Hepatic stellate cell (primary cell): ENCODE measurements at regions not wholly inside any gene's neighbourhood (a gene's known extent, or its start where the extent isn't known, plus 50 kb on each side); places are given as distances from the start of the nearest gene placed in this dataset.
"Not testable (repeated sequence)": the region's sequence is repeated elsewhere in the genome, so short reads cannot be mapped to it uniquely, and the experiment has no call there.

Experiments used
- DNase-seq: peaks from one replicate; pipeline ENCODE4 v3.0.0; 2011; ENCODE audit warnings: low spot score

DNA sequence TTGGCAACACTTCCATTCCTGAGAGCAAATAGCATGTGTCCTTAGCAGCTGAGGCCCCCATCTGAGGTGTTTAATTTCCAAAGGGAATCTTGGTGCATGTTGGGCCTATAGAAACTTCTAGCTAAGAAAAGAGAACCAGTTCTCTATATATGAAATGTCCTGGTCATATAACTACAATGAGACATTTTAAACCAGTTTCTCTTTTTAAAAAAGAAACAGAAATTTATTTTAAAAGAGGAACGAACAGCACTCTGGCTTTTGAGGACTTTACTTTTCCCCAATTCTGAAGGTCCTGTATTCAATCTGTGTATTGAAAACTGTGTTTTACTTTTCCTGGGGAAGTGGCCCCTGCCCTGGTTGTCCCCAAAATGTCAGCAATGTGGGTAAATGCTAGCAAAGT is 94.0 kb upstream of the FOXN2 start:
- no peak for DNase-seq

DNA sequence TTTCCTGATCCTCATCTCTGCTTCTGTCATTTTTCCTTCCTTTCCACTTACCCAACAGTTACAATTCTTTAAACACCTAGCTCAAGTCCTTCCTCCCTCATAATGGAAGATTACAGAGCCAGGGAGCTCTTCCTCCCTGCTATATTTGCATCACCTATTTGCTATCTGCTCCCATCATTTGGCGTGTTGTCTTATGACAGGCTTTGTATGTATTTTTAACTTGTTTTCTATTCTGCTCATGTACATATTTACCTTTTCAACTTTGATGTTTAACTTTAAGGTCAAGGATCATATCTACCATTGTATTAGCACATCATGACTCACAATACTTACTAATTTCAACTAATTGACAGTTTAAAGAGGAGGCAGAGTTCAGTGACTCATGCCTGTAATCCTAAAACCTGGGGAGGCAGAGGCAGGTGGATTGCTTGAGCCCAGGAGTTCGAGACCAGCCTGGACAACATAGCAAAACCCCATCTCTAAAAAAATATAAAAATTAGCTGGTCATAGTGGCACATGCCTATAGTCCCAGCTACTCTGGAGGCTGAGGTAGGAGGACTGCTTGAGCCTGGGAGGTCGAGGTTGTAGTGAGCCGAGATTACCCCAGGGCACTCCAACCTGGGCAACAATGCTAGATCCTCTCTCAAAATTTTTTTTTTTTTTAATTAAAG is 92.5 kb upstream of the FOXN2 start:
- DNase-seq = no peak

DNA sequence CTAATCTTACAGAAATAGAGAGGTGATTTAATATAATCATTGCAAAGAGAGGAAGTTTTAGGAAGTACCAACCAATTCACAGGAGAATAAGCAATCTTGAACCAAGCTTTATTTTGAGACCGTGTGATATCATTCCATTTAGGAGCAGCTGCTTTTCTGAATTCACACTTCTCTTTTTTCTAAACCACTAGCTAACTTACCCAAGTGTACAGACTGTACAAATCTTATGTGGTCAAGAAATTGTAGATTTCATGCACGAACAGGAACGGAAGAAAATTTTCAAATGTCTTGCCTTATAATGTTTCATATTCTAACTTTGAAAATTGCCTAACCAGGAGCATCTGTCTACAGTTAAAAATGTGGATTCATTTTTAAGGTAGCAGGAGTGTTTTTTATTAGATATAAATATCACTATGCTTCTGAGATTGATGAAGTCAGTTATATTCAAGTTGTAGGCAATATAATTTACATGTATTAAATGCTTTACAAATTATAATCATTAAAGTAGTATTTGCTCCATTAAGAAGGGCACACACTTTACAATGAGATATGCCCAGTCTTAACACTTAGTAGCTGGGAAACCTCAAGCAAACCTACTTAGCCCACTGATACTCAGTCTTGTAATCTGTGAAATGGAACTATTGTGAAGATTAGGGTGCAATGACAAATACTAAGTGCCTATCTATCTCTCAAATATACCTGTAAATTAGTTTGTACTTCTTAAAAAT is 86.7 kb upstream of the FOXN2 start:
- DNase-seq = no peak

DNA sequence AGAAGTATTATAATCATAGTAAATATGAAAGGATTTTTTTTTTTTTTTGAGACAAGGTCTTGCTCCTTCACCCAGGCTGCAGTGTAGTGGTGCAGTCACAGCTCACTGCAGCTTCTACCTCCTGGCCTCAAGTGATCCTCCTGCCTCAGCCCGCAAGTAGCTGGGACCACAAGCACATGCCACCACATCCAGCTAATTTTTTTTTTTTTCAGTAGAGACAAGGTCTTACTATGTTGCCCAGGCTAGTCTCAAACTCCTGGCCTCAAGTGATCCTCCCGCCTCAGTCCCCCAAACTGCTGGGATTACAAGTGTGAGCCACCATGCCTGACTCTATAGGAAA is 86.2 kb upstream of the FOXN2 start:
- no peak for DNase-seq

DNA sequence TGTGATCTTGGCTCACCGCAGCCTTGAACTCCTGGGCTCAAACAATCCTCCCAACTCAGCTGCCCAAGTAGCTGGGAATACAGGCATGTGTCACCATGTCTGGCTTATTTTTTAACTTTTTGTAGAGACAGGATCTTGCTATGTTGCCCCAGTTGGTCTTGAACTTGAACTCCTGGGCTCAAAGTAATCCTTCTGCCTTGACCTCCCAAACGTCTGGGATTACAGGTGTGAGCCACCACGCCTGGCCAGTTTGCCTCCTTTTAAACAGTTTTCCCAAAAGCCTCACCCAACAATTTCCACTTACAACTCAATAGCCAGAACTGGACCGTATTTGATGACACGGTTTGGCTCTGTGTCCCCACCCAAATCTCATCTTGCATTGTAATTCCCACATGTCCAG is 85.4 kb upstream of the FOXN2 start:
- no peak for DNase-seq

DNA sequence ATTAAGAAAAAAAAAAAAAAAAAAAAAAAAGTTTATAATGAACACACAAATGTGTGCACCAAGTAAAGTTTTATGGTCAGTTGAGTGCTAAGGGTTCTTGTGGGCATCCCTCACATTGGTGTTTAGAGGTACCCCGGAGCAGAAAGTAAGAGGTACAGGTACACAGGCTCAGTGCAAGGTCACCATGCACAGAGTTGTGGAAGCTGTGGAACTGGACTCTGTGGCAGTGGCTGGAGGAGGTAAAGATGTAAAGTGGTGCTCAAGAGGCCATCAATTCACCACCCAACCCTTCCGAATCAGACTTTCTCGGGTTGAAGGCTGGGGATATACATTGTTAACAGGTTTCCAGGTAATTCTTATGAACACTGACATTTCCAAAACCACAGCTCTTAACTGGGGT is 83.6 kb upstream of the FOXN2 start:
- DNase-seq = no peak

DNA sequence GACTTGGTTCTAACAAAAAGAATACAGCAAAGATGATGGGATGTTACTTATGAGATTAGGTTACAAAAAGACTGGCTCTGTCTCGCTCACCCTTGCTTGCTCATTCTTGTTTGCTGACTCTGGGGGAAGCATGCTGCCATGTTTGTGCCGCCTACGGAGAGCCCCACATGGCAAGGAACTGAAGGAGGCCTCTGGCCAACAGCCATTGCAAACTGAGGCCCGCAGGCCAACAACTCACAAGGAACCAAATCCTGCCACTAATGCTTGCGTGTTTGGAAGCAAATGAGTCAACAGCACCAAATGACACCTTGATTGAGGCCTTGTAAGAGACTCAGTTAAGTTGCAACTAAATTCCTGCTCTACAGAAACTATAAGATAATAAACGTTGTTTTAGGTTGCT is 82.1 kb upstream of the FOXN2 start:
- no peak for DNase-seq

DNA sequence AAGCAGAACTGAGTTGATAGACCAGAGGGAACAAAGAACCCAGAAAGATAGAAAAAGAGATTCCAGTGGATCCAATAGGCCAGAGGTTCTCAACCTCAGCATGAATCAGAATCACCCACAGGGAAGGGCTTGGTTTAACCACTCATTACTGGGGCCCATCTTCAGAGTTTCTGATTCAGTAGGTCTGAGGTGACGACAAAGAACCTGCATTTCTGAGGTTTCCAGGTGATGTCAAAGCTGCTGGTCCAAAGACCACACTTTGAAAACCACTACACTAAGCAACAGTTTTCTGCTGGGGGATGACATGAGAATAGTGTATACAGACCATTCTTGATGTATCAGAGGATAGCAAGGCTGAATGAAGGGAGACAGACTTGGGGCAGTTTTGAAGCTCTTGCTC is 81.5 kb upstream of the FOXN2 start:
- DNase-seq = no peak

DNA sequence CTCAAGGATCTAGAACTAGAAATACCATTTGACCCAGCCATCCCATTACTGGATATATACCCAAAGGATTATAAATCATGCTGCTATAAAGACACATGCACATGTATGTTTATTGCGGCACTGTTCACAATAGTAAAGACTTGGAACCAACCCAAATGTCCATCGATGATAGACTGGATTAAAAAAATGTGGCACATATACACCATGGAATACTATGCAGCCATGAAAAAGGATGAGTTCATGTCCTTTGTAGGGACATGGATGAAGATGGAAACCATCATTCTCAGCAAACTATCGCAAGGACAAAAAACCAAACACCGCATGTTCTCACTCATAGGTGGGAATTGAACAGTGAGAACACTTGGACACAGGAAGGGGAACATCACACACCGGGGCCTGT is 80.7 kb upstream of the FOXN2 start:
- not testable (repeated sequence) for DNase-seq

DNA sequence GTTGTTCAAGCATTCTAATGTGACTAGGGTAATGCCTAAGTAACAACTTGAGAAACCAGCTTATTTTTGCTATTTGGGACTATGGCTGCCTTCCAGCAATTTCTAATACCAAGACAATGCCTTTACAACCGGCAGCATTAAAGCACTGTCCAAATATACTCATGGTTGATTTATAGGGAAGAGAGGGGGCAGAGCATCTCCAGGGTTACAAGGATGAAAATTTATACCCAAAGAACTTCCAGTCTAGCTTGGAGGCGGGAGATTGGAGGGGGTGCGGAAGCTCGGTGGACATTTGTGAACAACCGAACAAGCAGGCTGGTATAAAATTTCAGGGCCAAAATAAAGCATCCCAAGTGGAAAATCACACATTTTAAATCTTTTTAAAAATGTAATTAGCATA is 79.4 kb upstream of the FOXN2 start:
- no peak for DNase-seq

DNA sequence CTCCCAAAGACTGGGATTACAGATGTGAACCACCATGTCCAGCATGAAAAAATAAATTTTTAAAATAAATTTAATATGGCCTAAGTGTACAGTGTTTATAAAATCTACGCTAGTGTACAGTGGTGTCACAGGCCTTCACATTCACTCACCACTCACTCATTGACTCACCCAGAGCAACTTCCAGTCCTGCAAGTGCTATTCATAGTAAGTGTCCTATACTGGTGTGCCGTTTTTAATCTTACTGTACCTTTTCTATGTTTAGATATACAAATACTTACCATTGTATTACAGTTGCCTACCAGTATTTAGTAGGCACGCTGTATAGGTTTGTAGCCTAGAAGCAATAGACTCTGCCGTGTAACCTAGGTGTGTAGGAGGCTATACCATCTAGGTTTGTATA is 76.1 kb upstream of the FOXN2 start:
- DNase-seq = no peak

DNA sequence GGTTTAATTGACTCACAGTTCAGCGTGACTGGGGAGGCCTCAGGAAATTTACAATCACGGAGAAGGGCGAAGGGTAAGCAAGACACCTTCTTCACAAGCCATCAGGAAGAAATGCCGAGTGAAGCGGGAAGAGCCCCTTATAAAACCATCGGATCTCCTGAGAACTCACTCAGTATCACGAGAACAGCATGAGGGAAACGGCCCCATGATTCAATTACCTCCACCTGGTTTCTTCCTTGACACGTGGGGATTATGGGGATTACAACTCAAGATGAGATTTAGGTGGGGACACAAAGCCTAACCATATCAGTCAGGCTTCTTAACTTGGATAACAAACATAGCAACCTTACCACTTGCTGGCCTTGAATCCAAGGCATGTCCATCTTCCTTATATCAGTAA is 73.6 kb upstream of the FOXN2 start:
- no peak for DNase-seq

DNA sequence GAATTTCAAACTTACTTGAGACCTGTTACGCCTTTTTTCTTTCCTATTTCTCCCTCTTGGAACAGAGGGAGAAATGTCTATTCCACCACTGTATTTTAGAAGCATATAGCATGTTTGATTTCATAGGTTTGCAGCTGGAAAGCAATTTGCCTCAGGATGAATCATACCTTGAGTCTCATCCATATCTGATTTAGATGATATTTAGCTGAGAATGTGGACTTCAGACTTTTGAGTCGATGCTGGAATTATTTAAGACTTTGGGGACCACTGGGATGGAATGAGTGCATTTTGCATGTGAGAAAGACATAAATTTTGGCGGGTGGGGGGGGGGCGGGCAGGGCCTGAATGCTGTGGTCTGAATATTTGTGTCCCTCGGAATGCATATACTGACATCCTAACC is 67.3 kb upstream of the FOXN2 start:
- no peak for DNase-seq

DNA sequence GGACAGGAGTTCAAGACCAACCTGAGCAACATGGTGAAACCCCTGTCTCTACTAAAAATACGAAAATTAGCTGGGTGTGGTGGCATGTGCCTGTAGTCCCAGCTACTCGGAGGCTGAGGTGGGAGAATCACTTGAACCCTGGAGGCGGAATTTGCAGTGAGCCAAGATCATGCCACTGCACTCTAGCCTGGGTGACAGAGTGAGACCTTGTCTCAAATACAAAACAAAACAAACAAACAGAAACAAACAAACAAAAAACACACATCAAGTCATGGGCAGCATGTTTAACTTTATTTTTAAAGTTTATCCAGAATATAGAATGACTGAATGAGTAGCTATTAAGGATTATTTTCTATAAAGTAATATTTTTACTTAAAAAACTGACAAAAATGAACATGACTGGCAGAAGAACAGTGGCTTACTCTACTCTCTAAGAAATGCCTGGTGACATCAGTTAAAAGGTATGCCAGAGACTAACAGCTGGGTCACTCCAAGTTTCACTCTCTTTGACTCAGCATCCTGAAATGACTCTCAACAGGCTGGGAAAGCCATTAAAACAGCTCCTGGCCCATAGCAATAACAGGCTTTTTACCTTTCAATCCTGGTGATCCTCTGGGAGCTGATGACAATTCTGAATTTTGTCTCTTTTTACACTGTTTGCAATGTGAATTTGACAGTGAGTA is 66.1 kb upstream of the FOXN2 start:
- peak; percentile 75 for DNase-seq

DNA sequence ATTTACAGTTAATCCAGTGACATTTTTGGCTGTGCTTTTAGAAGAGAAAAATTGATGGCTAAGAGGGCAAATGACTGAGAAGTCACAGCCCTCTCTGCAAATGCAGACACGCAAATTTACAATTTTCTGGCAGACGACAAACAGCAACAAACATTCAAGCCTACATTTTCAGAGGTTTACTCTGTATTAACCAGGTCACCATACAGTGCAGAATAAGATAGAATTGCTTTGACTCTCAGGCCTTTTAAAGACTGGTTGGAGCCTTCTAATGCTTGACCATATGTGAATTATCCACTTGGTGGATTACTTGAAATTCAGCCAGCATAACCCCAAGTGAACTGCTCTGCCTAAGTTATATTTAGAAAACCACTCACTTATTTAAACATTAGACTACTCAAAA is 65.5 kb upstream of the FOXN2 start:
- DNase-seq = peak; percentile 19

DNA sequence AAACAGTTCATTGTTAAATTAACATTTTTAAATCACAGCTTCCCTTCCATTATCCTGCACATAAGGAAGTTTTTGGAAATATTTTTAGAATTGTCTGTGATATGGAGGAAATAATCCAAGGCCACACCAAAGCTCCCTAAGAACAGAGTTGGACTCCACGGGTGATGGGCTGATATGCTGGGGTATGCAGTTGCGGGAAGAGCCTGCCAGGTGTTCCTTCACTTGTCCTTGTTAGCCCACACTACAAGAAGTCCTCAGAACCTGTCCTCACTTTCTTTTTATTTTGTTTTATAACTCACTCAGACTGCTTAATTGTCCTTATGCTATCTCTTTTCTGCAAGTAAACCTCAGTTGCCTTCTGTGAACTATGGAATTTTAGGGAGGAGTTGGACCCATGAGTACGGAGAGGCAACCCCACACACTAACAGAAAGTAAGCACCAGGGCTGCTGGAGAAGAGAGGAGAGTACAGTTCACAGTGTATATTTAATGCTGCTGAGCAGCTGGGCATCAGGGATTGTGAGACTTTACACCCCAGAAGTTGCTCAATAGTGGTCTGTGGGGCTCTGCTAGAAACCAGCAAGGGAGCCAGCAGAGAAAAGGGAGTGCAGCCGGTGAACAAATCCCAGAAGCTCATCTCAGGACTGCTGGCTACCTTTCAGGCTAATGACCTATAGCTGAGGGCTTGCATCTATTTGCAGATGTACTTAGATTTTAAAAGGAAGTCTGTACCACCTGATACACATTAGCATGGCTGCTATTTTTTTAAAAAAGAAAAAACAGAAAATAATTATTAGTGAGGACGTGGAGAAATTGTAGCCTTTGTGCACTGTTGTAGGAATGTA is 64.6 kb upstream of the FOXN2 start:
- peak; percentile 12 for DNase-seq

DNA sequence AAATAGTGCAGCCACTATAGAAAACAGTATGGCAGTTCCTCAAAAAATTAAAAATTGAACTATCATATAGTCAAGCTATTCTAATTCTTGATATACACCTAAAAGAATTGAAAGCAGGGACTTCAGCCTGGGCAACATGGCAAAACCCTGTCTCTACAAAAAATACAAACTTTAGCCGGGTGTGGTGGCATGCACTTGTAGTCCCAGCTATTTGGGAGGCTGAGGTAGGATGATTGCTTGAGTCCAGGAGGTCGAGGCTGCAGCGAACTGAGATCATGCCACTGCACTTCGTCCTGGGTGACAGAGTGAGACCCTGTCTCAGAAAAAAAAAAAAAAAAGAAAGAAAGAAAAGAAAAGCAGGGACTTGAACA is 64.0 kb upstream of the FOXN2 start:
- no peak for DNase-seq

DNA sequence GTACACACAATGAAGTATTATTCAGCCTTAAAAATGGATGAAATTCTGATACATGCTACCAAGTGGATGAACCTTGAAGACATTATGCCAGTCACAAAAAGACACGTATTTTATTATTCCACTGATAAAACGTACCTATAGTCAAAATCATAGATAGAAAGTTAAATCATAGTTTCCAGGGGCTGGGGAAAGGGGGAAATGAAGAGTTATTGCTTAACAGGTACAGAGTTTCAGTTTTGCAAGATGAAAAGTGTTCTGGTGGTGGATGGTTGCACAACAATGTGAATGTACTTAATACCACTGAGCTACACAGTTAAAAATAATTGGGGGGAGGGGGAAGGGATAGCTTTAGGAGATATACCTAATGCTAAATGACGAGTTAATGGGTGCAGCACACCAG is 63.5 kb upstream of the FOXN2 start:
- no peak for DNase-seq

DNA sequence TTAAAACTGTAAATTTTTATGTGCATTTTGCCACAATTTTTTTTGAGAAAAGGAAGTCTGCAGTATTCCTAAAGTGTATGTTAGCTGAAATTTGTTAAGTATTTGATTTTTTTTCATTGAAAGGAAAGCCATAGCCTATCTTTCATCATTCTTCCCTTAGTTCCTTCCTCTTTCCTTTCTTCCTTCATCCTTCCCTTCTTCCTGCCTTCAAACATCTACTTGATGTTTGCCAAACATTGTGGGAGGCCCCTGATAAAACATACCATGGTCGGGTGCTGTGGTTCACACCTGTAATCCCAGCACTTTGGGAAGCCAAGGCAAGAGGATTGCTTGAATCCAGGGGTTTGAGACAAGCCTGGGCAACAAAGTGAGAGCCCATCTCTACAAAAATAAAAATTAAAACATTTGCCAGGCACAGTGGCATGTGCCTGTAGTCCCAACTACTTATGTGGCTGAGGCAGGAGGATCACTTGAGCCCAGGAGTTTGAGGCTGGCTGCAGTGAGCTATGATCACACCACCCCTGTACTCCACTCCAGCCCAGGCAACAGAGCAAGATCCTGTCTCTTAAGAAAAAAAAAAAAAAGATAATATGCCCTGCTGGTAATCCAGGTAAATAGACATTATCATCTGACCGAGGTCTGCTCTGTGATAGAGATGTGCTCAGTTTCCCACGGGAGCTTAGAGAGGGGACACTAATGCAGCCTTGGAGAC is 62.9 kb upstream of the FOXN2 start:
- no peak for DNase-seq

DNA sequence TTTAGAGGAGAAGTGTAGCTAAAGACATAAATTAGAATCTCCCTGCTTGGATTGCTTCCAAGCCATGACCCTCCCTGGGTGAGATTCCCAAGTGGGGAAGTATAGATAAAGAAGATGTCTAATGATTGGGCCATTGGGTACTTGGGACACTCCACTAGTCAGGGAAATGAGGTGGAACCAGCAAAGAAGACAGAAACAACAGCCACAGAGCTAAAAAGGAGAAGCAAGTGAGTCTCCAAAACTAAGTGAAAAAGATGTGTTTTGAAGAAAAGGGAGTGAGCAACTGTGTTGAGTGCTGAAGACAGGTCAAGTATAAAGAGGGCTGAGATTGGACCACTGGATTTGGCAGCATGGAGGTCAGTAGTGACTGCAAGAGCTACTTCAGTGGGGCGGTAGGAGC is 61.2 kb upstream of the FOXN2 start:
- no peak for DNase-seq

DNA sequence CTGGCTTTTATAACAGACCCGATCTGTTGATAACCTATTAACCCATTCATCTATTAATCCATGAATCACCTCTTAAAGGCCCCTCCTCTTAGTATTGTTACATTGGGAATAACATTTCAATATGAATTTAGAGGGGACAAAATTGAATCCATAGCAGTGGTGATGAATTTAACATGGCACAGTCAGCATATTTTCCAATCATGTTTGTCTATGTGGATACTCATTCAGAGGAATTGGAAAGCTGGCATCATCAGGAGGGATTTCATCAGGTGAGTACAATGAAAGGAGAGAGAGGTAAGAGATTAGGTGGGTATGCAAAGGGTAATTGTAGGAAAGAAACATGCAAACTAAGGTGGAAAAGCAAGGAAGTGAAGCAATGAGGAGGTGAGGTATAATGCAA is 59.6 kb upstream of the FOXN2 start:
- no peak for DNase-seq

DNA sequence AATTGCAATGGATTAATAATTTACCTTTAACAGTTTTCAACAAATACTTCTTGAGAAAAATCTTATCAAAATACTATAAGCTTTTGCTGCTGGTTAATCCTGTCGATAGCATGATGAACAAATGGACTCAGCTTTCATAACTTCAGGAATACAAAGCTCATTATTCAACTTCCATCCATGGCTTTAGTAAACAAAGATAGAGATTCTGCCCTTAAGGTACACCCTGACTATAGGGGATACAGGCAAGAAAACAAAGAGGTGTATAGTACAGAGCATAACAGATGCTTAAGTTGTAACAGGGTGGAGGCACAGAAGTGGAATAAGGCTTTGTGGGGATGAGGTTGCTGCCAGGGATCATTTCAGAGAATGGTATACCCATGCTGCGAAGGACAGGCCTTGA is 57.0 kb upstream of the FOXN2 start:
- no peak for DNase-seq
